DND-41 (cell line): ENCODE measurements at regions not wholly inside any gene's neighbourhood (a gene's known extent, or its start where the extent isn't known, plus 50 kb on each side); places are given as distances from the start of the nearest gene placed in this dataset.

Experiments used
- ATAC-seq: fragments of 200-7000 bp; cut with Tn5 transposase; 3 replicates; pipeline ENCODE4 v1.9.1; 2021; ENCODE audit warnings: low read depth; ENCODE audit not compliant: insufficient read depth
- DNase-seq: peaks from one replicate; pipeline ENCODE4 v3.0.0-alpha.2; 2020
- H2AFZ ChIP-seq: 2 replicates; pipeline ENCODE4 v1.6.0; 2012; ENCODE audit warnings: low read depth, low read length
- H3K27ac ChIP-seq: 2 replicates; pipeline ENCODE4 v1.5.1; 2012; ENCODE audit warnings: low read length, inconsistent platforms
- H3K27me3 ChIP-seq: fragments of 200-600 bp; sonication (generic); 2 replicates; pipeline ENCODE4 v1.6.0; 2012; ENCODE audit warnings: low read length, mild to moderate bottlenecking, inconsistent platforms; ENCODE audit not compliant: insufficient read depth, poor library complexity
- H3K36me3 ChIP-seq: 2 replicates; pipeline ENCODE4 v1.5.1; 2012; ENCODE audit warnings: low read length, inconsistent platforms; ENCODE audit not compliant: insufficient read depth
- H3K4me1 ChIP-seq: 2 replicates; pipeline ENCODE4 v1.5.1; 2012; ENCODE audit warnings: mild to moderate bottlenecking, low read length; ENCODE audit not compliant: insufficient read depth
- H3K4me2 ChIP-seq: 2 replicates; pipeline ENCODE4 v1.6.0; 2012; ENCODE audit warnings: mild to moderate bottlenecking, moderate library complexity, low read length, inconsistent platforms; ENCODE audit not compliant: insufficient read depth
- H3K4me3 ChIP-seq, 2 experiments: fragments of 200-600 bp in 1 of 2; shearing (Covaris generic) in 1 of 2; 2 replicates each; pipeline ENCODE4 v1.5.1; 2012 to 2016; ENCODE audit warnings: inconsistent platforms in 2 of 2, low read length in 2 of 2, mild to moderate bottlenecking in 2 of 2, low read depth in 1 of 2, moderate library complexity in 1 of 2
- H3K79me2 ChIP-seq: 2 replicates; pipeline ENCODE4 v1.6.0; 2012; ENCODE audit warnings: low read length, inconsistent platforms; ENCODE audit not compliant: insufficient read depth
- H3K9ac ChIP-seq: 2 replicates; pipeline ENCODE4 v1.6.0; 2012; ENCODE audit warnings: low read depth, mild to moderate bottlenecking, inconsistent platforms, low read length, moderate library complexity
- H3K9me3 ChIP-seq: 2 replicates; pipeline ENCODE4 v1.5.1; 2012; ENCODE audit warnings: low read length, moderate library complexity, mild to moderate bottlenecking, inconsistent platforms; ENCODE audit not compliant: insufficient read depth, severe bottlenecking
- H4K20me1 ChIP-seq: 2 replicates; pipeline ENCODE4 v1.6.0; 2012; ENCODE audit warnings: low read length; ENCODE audit not compliant: insufficient read depth
- CTCF ChIP-seq: IDR thresholded peaks from 2 replicates; pipeline ENCODE4 v1.5.1; 2012; ENCODE audit warnings: borderline replicate concordance, low read length, moderate library complexity, mild to moderate bottlenecking; ENCODE audit not compliant: poor library complexity, severe bottlenecking; ENCODE audit errors: extremely low read depth
- EZH2 ChIP-seq: IDR thresholded peaks from 3 replicates; pipeline ENCODE4 v1.6.1; 2012; ENCODE audit warnings: borderline replicate concordance, low read depth, mild to moderate bottlenecking, moderate library complexity, low read length, inconsistent platforms; ENCODE audit not compliant: severe bottlenecking

DNA sequence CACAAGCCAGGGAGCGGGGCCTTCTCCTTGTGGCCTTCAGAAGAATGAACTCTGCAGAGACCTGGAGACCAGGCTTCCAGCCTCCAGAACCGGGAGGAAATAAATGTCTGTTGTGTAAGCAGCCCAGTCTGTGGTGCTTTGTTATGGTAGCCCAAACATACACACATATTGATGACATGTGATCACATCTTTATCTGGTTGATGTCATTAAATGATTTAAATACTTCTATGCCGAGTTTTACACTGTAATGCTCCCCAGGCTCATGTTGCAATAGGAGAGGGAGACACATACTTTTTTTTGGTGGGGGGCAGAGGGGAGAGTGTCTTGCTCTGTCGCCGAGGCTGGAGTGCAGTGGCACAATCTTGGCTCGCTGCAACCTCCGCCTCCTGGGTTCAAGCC is 188.0 kb upstream of the IRS2 start:
- H3K79me2 ChIP-seq: no peaks in the 10 kb centered on the region
- peaks cover 6% of the 10 kb centered on the region; the same call in 1 of the 2 replicates for H3K4me1 ChIP-seq
- H2AFZ ChIP-seq: no peak overlapping the region
- DNase-seq: no peak
- no peak overlapping the region for H3K9ac ChIP-seq
- H3K9me3 ChIP-seq: peaks cover 7% of the 10 kb centered on the region
- no peak overlapping the region for H3K4me3 ChIP-seq
- no peaks in the 10 kb centered on the region for H3K36me3 ChIP-seq
- no peak overlapping the region for H3K4me2 ChIP-seq
- H3K27me3 ChIP-seq: no peaks in the 10 kb centered on the region
- no peaks in the 10 kb centered on the region for H4K20me1 ChIP-seq
- TF ChIP-seq CTCF: no peak
- no peak for ATAC-seq
- no peak overlapping the region for H3K27ac ChIP-seq

GRCh38 chr13:109973279-109973678 is 186.9 kb upstream of the IRS2 start:
- Histone ChIP-seq H3K79me2 (no peaks in the 10 kb centered on the region), H4K20me1 (no peaks in the 10 kb centered on the region), H3K36me3 (no peaks in the 10 kb centered on the region), H3K27ac (no peak overlapping the region), H3K9ac (no peak overlapping the region), H2AFZ (no peak overlapping the region), H3K4me1 (peaks cover 6% of the 10 kb centered on the region; the same call in 1 of the 2 replicates), H3K4me3 (no peak overlapping the region), H3K4me2 (no peak overlapping the region), H3K9me3 (peaks cover 7% of the 10 kb centered on the region), H3K27me3 (no peaks in the 10 kb centered on the region)
- TF ChIP-seq EZH2: no peak
- TF ChIP-seq CTCF: no peak
- ATAC-seq (no peak), DNase-seq (no peak)

DNA sequence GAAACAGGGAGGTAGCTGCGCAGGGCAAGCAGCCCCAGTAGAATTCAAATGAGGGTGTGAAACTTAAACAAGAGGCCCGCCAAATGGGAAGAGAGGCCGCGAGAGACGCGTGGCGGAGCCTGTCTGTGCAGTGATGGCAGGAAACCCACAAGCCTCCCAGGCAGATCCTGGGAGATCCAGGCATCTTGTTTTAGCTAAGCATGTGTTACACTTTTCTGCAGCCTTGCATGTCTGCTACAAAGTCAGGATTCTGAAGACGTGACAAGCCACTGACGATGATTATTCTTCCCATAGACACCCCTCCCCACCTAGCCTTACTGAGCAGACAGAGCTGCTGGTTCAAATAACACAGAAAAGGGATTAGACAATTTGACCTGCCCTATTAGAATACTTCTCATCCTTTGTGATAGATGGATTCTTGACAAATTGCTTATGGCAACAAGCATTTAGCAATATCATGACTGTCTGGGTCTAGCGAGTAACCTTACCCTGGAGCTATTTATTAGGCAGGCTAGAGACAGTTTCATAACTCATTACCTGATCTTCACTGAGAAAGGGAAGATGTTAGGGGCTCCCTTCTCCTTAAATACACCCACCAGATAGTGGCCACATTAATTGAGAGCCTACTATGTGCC is 185.2 kb upstream of the IRS2 start:
- no peaks in the 10 kb centered on the region for H3K27me3 ChIP-seq
- H3K4me2 ChIP-seq: no peak overlapping the region
- no peaks in the 10 kb centered on the region for H3K79me2 ChIP-seq
- H4K20me1 ChIP-seq: no peaks in the 10 kb centered on the region
- H3K27ac ChIP-seq: no peak overlapping the region
- TF ChIP-seq EZH2: no peak
- TF ChIP-seq CTCF: no peak
- no peaks in the 10 kb centered on the region for H3K36me3 ChIP-seq
- no peak for DNase-seq
- no peak overlapping the region for H2AFZ ChIP-seq
- H3K9ac ChIP-seq: no peak overlapping the region
- H3K4me3 ChIP-seq: no peak overlapping the region
- H3K4me1 ChIP-seq: no peaks in the 10 kb centered on the region
- ATAC-seq: no peak
- peaks cover 7% of the 10 kb centered on the region for H3K9me3 ChIP-seq

DNA sequence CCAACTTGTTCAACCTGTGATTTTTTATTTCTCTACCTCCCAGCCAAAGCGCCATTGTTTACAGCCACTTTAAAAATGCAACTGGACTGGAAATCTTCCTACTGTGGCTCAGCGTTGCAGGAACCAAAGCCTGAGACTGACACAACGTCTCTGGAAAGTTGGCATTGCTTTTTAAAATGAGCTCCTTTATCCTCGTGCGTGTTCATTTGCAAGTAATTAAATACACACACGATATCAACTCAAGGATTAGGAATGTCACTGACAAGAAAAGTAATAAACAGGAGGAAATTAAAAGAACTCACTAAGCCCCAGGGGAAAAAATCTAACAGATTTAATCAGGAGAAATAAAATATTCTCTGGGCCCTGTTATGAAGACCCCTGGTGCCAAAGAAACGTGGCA is 184.6 kb upstream of the IRS2 start:
- Histone ChIP-seq H3K4me1 (no peaks in the 10 kb centered on the region), H3K36me3 (no peaks in the 10 kb centered on the region), H3K79me2 (no peaks in the 10 kb centered on the region), H3K27ac (no peak overlapping the region), H4K20me1 (no peaks in the 10 kb centered on the region), H3K9ac (no peak overlapping the region), H2AFZ (no peak overlapping the region), H3K9me3 (peaks cover 7% of the 10 kb centered on the region), H3K4me3 (no peak overlapping the region), H3K4me2 (no peak overlapping the region), H3K27me3 (no peaks in the 10 kb centered on the region)
- TF ChIP-seq EZH2: no peak
- TF ChIP-seq CTCF: no peak
- ATAC-seq: no peak
- DNase-seq: no peak
